ENCODE measurements at regions not wholly inside any gene's neighbourhood (a gene's known extent, or its start where the extent isn't known, plus 50 kb on each side); places are given as distances from the start of the nearest gene placed in this dataset.
"Not testable (repeated sequence)": the region's sequence is repeated elsewhere in the genome, so short reads cannot be mapped to it uniquely, and the experiment has no call there.

DNA sequence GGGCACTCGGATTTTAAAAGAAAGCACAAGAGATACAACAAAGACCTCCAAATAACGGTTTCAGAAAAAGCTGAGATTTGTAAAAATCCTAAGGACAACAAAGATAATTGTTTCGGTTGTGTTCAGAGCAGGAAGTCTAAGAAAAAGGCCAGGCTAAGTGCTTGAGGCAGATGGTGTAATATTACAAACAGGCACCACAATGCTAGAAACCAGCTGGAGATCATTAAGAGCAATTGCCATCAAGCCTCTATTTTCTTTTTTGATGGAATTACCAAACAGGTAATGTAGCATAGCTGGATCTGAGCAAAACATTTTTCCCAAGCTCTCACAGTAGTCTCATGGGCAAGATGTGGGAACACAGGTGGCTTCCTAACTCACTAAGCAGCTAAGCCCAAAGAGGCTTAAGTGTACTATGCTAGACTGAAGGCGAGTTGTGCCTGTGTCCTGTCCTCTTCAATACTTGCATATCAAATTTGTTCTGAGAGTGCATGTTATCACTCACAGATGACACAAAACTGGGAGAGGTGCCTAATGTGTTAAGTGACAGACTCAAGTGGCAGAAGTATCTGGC lies 161.6 kb downstream of the GLUL start:
- no peak for DNase-seq (ENCODE audit: low read depth, low spot score)

DNA sequence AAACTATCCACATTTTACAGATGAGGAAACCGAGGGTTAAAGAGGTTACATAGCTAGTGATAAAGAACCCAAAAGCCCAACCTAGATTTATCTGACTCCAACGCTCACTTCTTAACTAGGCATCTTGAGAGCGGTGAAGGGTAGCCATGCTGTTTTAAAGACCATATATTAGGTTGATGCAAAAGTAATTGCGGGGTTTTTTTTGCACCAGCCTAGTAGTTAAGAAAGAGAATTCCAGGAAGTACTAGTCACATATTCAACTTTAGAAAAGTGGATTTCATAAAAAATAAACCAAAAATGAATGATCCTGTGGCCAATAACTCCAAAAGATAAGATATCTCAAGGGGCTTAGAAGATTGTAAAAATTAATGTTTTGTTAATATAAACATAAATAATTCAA lies 162.1 kb downstream of the GLUL start:
- DNase-seq (ENCODE audit: low read depth, low spot score), result no peak

DNA sequence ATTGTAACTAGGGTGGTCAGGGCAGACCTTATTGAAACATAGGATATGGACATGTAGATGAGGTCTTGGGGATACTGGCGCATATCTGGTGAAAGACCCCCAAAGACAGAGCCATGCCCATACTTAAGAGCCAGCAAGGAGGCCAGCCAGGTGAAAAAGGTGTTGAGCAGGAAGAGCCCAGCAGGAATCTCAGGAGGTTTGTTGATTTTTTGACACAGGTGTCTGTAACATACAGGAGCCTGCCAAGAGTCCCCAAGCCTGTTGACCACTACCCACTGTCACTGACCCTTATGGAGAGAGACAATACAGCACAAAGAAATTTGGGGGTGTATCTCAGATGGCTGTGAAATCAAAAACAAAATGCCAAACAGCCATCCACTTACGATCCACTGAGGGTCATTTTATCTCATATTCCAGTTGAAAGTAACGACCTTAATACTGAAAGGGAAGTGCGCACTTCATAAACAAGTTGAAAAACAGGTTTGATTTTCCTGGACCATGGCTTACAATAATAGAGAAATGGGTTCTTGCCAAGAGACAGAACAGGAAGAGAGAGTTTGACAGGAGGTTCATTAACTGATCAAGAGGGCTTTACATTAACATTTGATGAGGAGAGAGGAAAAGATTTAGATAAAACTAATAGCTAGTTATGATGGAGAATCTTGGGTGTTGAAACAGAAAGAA lies 163.6 kb downstream of the GLUL start:
- DNase-seq (ENCODE audit: low read depth, low spot score), result no peak

DNA sequence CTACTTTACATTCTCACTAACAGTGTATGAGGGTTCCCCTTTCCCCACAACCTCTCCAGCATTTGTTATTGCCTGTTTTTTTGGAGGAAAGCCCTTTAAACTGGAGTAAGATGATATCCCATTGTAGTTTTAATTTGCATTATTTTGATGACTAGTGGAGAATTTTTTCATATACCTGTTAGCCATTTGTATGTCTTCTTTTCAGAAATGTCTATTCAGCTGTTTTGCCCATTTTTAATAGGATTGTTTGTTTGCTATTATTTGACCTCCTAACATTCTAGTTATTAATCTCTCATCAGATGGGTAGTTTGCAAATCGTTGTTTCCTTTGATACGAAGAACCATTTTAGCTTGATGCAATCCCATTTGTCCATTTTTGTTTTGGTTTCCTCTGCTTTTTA lies 165.0 kb downstream of the GLUL start:
- DNase-seq (ENCODE audit: low read depth, low spot score), result no peak

DNA sequence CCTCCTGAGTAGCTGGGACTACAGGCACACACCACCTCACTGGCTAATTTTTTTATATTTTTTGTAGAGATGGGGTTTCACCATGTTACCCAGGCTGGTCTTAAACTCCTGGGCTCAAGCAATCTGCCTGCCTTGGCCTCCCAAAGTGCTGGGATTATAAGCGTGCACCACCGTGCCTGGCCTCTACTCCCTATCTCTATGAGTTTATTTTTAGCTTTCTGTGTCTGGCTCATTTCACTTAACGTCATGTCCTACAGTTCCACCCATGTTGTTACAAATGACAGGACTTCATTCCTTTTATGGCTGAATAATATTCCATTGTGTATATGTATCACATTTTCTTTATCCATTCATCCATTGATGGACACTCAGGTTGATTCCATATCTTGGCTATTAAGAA lies 164.2 kb upstream of the ZNF648 start:
- not testable (repeated sequence) for DNase-seq (ENCODE audit: low read depth, low spot score)

DNA sequence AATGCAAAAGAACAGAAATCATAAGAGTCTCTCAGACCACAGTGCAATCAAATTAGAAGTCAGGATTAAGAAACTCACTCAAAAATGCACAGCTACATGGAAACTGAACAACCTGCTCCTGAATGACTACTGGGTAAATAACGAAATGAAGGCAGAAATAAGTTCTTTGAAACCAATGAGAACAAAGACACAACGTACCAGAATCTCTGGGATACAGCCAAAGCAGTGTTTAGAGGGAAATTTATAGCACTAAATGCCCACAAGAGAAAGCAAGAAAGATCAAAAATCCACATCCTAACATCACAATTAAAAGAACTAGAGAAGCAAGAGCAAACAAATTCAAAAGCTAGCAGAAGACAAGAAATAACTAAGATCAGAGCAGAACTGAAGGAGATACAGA lies 160.5 kb upstream of the ZNF648 start:
- DNase-seq (ENCODE audit: low read depth, low spot score), result not testable (repeated sequence)

DNA sequence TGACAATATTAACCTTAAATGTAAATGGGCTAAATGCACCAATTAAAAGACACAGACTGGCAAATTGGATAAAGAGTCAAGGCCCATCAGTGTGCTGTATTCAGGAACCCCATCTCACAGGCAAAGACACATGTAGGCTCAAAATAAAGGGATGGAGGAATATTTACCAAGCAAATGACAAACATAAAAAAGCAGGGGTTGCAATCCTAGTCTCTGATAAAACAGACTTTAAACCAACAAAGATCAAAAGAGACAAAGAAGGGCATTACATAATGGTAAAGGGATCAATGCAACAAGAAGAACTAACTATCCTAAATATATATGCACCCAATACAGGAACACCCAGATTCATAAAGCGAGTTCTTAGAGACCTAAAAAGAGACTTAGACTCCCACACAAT lies 159.9 kb upstream of the ZNF648 start:
- not testable (repeated sequence) for DNase-seq (ENCODE audit: low read depth, low spot score)

DNA sequence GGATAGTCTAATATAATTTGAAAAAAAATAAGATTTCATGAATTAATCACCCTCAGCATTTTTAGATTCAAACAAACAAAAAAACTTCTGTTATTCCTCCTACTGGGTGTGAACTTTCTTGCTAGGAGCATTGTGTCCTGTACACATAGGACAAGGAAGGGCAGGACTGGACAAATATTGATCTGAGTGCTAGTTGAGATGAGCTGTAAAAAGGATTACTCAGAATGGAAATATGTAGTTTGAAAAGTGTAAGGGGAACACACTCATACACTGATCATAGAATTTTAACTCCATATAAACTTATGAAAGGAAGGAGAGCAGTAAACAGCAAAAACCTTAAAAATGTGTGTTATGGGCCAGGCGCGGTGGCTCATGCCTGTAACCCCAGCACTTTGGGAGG lies 156.5 kb upstream of the ZNF648 start:
- no peak for DNase-seq (ENCODE audit: low read depth, low spot score)

DNA sequence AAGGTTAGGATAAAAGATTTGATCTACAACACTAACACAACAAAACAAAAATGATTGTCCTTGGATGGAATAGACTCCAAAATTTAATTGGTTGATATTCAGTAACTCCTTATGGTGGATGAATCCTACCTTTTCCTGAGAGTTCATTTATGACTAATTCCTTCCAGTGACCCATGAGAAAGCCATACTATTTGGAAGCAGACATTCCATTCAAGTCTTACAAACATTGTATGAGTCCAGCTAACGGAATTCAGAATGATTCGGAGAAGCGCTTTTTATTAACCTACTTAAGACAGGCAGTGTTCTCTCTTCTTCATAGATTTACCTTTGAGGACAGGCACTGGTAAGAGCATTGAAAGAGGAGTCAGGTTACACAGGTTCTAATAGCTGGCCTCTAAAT lies 155.6 kb upstream of the ZNF648 start:
- DNase-seq (ENCODE audit: low read depth, low spot score), result no peak

DNA sequence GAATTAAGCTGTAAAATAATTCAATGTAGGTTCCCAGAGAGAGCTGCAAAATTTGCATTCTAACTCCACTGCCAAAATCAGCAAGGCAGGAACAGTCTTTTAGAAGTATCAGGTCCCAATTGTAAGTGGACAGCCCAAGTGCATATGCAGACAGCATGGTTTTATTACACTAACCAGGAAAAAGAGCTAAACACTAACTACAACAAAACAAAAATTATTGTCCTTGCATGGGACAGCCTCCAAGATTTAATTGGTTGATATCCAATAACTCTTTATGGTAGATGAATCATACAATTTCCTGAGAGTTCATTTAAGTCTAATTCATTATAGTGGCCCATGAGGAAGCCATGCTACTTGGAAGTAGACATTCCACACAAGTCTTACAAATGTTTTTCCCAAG lies 154.3 kb upstream of the ZNF648 start:
- no peak for DNase-seq (ENCODE audit: low read depth, low spot score)

DNA sequence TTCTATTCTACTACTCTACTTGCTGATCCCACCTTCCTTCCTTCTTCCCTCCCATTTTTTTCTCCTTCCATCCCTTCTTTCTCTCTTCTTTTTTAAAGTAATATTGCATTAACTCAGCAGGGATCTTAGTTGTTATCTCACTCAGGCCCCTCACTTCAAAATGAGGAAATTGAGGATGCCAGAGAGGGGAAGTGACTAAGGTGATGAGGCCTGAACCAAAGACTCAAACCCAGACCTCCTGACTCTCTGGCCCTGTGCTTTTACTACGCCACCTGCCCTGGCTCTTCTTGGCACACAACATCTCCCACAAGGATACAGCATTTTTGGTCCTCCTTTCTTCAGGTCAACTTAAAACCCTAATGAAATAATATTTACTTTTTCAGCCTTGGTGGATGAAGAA lies 151.7 kb upstream of the ZNF648 start:
- DNase-seq (ENCODE audit: low read depth, low spot score), result no peak

DNA sequence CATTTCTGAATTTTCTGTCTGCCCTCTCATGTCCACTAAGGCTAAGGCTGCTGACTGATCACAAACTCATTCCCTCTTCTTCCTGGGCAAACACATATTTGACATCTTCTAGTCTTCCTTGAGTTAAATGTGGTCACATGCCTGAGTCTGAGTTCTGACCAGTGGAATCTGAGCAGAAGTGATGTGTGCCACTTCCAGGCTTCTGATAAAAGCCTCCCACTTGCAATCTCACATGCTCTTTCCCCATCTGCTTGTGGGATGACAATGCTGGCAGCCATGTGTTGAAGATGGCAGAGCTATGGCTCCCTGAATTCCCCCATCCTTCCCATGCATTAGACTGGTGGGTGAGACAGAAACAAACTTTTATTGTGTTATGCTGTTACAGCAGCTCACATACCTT lies 149.9 kb upstream of the ZNF648 start:
- DNase-seq (ENCODE audit: low read depth, low spot score), result no peak

DNA sequence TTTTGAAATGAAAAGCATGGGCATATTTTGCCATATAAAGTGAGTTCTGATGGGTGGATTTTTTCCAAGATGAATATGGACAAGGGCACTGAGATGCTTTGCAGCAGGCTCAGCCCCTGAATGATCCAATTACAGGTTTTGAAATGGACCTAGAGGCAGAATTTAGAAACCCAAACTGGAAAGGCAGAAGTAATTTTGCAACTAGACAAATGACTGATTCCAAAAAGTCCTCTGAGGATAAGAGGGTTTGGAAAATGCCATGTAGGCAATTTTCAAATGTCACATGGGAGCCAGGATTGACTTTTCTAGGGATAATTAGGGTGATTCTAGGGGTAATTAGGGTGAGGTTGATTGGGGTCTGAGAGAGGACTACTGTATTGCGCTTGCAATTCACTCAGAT lies 148.9 kb upstream of the ZNF648 start:
- no peak for DNase-seq (ENCODE audit: low read depth, low spot score)

DNA sequence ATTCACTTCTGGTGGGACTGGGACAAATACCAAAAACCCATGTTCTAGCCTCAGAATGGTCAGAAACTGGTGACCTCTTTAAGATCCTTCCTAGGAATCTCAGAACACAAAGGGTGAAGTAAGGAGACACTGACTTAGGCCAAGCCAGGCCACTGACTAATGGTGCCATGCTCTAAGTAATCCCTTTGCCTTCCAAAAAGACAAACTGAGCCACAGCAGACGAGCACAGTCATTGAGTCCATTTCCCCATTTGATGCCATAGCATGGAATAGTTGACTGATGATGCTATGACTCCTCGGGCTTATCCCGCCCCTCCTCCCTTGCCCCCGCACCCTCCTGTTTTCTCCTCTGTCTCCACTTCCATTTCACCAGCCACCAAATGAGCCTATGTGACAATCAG lies 145.8 kb upstream of the ZNF648 start:
- no peak for DNase-seq (ENCODE audit: low read depth, low spot score)

DNA sequence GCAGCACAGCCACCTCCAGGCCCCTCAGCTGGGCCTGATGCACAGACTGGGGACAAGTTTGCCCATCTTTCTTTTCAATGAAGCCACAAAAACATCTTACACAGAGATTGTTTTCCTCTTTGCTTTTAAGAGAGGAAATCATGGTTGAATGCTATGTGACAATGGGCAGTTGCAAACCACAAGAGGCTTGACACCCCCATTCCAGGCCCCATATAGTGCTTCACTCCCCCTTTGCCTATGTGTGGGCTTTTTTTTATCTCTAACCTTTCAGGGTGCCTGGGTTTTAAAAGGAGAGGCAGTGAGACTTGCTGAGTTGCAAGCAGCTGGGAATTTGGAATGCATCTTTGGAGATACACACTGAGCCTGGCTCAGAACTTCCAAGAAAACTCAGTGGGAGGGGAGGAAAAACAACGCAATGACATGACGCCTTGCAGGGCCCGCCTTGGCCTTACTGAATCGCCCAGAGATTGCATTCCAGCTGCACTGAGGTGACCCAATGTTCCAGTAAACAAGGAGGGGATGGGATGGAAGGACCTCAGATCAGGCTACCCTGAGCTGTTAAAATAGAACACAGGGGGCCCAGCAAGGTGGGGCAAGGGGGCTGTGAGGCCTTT lies 145.2 kb upstream of the ZNF648 start:
- no peak for DNase-seq (ENCODE audit: low read depth, low spot score)

DNA sequence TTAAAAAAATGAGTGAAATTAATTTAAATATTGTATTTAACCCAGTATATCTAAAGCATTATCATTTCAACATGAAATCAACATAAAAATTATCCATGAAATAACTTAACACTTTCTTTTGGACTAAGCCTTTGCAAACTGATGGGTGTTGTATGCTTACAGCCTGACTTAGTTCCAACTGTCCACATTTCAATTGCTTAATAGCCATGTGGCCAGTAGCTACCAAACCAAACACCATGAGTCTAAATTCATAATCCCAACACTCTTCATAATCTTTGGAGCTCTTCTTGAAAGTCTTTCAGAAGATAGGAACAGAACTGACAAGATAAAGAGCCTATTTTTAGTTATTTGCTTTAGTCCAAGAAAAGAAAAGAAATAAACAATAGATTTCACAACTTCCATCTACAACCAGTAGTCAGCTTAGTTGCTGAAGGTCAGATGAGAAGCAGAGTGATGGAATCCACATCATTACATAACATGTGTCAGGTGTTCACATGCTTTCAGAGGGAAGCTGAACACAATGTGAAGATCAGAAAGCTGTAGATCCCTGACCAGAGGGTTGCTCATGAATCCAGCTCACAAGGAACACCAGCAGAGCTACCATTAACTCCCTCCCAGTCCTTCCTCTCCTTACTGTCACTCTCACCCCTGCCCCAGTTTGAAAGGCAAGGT lies 144.0 kb upstream of the ZNF648 start:
- DNase-seq (ENCODE audit: low read depth, low spot score), result no peak

DNA sequence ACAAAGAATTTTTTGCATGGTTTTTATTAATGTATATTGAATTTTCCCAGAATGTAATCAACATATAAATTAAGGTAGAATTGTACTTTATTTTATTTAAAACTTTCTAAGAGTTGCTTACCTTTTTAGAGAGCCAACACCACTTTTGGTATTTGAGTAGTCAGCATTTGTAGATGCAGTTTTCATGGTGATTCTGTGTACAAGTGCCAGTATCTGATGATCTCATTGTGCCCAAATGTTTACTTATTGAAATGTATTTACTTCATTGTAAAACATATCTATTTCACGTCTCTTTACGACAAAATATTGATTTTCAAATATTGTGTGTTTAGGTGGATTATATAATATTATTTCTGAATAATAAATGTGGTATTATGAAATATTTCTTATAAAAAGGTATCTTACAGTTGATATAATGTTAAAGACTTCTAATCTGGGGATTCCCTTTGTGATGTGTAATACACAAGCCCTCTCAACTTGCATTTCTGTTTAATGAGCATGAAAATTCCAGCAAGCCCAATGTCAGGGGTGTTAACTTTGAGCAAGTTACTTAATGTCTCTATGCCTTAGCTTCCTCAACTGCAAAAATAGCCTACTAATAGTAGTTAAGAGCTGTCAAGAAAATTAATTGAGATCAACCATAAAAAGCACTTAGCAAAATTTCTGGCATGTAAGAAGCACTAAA lies 141.8 kb upstream of the ZNF648 start:
- no peak for DNase-seq (ENCODE audit: low read depth, low spot score)

DNA sequence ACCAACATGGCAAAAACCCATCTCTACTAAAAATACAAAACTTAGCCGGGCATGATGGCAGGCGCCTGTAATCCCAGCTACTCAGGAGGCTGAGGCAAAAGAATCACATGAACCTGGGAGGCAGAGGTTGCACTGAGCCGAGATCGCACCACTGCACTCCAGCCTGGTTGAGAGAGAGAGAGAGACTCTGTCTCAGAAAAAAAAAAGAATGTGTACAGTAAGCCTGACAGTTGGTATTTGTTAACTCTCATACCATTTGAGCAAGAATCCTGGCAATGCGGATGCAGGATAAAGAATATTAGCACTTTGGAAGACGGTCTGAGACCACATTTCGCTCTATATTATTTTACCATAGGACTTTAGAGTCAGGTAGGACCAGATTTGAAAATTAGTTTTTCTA lies 140.0 kb upstream of the ZNF648 start:
- not testable (repeated sequence) for DNase-seq (ENCODE audit: low read depth, low spot score)

DNA sequence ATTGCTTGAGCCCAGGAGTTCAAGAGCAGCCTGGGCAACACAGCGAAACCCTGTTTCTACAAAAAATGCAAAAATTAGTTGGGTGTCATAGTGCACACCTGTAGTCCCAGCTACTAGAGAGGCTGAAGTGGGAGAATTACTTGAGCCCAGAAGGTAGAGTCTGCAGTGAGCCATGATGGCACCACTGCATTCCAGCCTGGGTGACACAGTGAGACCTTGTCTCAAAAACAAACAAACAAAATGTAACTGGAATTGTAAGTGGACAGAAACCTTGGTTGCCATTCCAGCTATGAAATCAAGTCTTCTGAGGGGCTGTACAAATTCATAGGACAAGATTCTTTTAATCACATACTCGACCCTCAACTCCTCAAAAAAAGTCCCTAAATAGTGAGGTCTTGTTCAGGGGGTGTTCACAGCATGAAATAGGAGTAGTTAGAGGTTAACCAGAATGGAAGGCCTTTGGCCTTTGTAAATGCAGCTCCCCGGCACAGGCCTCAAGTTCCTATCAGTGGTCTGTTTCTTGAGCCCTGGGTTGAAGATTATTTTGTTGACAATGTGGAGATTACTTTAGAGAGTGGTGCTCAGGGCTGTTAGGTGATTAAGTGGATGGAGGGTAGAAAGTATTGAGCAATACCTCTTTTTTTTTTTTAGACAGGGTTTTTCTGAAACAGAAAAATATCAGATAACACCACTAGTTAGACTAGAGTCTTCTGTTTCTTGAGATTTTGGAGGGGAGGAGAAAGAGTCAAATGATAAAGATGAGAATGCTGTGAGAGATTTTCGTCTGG lies 138.7 kb upstream of the ZNF648 start:
- DNase-seq (ENCODE audit: low read depth, low spot score), result no peak

DNA sequence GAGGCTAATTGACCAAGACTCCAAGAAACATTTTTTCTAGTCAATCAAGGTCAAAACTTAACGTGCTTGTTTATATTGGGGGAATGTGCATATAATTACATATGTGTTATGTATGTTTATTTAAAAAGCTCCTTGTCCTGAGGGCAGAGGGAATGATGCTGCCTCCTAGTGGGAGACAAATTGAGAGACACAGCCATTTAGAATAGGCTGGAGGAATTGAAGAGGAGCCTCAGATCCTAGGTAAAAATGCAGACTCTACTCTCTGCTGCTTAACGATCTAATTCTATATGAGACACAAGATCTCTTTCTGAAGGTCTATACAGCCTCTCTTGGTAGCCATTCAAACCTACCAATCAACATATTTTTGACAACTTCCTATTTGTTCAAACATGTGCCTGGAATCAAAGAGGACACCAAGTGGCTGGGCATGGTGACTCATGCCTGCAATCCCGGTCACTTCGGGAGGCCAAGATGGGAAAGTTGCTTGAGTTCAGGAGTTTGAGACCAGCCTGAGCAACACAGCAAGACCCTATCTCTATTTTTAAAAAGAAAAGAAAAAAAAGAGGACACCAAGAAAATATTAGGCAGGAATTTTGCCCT lies 136.6 kb upstream of the ZNF648 start:
- no peak for DNase-seq (ENCODE audit: low read depth, low spot score)

Data from activated CD4-positive, CD25-positive, alpha-beta regulatory T cell treated with anti-CD3 and anti-CD28 coated beads, Interleukin-2, amount 50 U/mL, for 16 hours (primary cell).